OCI-M2 (cell line): ENCODE measurements at regions not wholly inside any gene's neighbourhood (a gene's known extent, or its start where the extent isn't known, plus 50 kb on each side); places are given as distances from the start of the nearest gene placed in this dataset.
"Not testable (repeated sequence)": the region's sequence is repeated elsewhere in the genome, so short reads cannot be mapped to it uniquely, and the experiment has no call there.

Source experiments
- DNase-seq: peaks from one replicate; lab custom pipeline; 2025; ENCODE audit not compliant: unreplicated experiment; lab: John Stamatoyannopoulos, UW

GRCh38 chr14:99995700-99996356 lies 69.4 kb upstream of the EVL start:
- DNase-seq: peak; percentile 40

- DNase-seq: no peak
These were observed 68.2 kb upstream of the EVL start for GRCh38 chr14:99996951-99997571.

GRCh38 chr14:100000398-100000797 lies 64.8 kb upstream of the EVL start:
- DNase-seq: not testable (repeated sequence)

- DNase-seq: no peak
These were observed 60.8 kb upstream of the EVL start for GRCh38 chr14:100004392-100004791.

GRCh38 chr14:100007254-100007653 lies 58.0 kb upstream of the EVL start:
- no peak for DNase-seq

GRCh38 chr14:100009802-100010201 lies 55.4 kb upstream of the EVL start:
- not testable (repeated sequence) for DNase-seq

- DNase-seq: no peak
These were observed 54.5 kb upstream of the EVL start for GRCh38 chr14:100010679-100011078.

- DNase-seq: no peak
These were observed 53.4 kb upstream of the EVL start for GRCh38 chr14:100011628-100012325.

- DNase-seq: no peak
These were observed 52.5 kb upstream of the EVL start for GRCh38 chr14:100012478-100013327.

- peak; percentile 71 for DNase-seq
These were observed 50.0 kb upstream of the EVL start for GRCh38 chr14:100015251-100015655.
